ENCODE measurements at regions not wholly inside any gene's neighbourhood (a gene's known extent, or its start where the extent isn't known, plus 50 kb on each side); places are given as distances from the start of the nearest gene placed in this dataset.

- H4K20me1 ChIP-seq (ENCODE audit: low read depth, low read length), result no peaks in the 10 kb centered on the region
- peaks cover 6% of the 10 kb centered on the region; the same call in 1 of the 2 replicates for H3K9me3 ChIP-seq (ENCODE audit: insufficient read depth, low read length)
- H3K4me2 ChIP-seq (ENCODE audit: low read depth, low read length, poor library complexity, severe bottlenecking), result no peak overlapping the region
- no peaks in the 10 kb centered on the region for H3K9me2 ChIP-seq (replicated peaks; ENCODE audit: insufficient read depth, low read length)
- H3K4me3 ChIP-seq (ENCODE audit: insufficient read depth, low read length, poor library complexity, severe bottlenecking), result no peak overlapping the region
- H3K9ac ChIP-seq (ENCODE audit: low read length), result no peak overlapping the region
- H3K27me3 ChIP-seq (ENCODE audit: low read length), result no peaks in the 10 kb centered on the region
- no peaks in the 10 kb centered on the region for H3K36me3 ChIP-seq (ENCODE audit: low read length)
- no peak overlapping the region for H3K27ac ChIP-seq (ENCODE audit: low read depth, low read length)
- H3F3A ChIP-seq (ENCODE audit: insufficient read depth), result no peaks in the 10 kb centered on the region
- TF ChIP-seq CTCF (IDR thresholded peaks at IDR 0.05; ENCODE audit: insufficient read depth, low read length, poor library complexity, severe bottlenecking) (no peak), EZH2phosphoT487 (conservative IDR thresholded peaks at IDR 0.05; ENCODE audit: low read length) (no peak)
- H3K79me2 ChIP-seq (ENCODE audit: insufficient read depth, low read length), result no peaks in the 10 kb centered on the region
- no peak overlapping the region for H2AFZ ChIP-seq (ENCODE audit: low read depth, low read length, severe bottlenecking)
These were observed 57.7 kb upstream of the TNS3 start for GRCh38 chr7:47639495-47640110.

DNA sequence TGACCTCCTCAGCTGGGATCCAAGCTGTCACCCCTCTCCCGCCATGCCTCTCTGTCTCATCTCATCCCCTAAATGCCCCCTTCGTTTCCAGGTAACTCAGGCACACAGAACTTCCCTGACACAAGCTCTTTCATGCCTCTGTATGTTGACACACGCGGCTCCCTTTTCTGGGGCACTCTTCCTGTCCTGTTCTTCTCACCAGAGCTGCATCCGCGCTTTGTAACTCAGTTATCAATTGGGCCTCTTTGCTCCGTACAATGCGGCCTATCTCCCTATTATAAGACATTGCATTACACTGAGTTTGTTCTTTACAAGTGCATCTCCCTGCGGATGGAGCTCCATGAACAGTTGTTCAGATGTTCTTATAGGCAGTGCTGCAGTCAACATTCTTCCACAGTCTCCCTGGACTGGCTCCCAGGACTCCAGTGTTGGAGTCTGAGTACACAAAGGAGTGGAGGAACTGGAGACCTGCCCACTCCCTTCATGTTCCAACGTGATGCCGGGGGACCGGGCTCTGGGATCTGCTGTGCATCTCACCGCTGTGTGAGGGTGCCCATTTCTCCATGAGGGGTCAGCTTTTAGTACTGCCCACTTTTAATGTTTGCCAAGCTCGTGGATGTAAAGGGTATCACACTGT, 56.9 kb upstream of the TNS3 start:
- Histone ChIP-seq H3K79me2 (ENCODE audit: insufficient read depth, low read length) (no peaks in the 10 kb centered on the region), H3K36me3 (ENCODE audit: low read length) (no peaks in the 10 kb centered on the region), H3F3A (ENCODE audit: insufficient read depth) (no peaks in the 10 kb centered on the region), H3K9ac (ENCODE audit: low read length) (no peak overlapping the region), H3K27ac (ENCODE audit: low read depth, low read length) (no peak overlapping the region), H3K9me2 (replicated peaks; ENCODE audit: insufficient read depth, low read length) (no peaks in the 10 kb centered on the region), H4K20me1 (ENCODE audit: low read depth, low read length) (no peaks in the 10 kb centered on the region), H2AFZ (ENCODE audit: low read depth, low read length, severe bottlenecking) (no peak overlapping the region), H3K4me2 (ENCODE audit: low read depth, low read length, poor library complexity, severe bottlenecking) (no peak overlapping the region), H3K27me3 (ENCODE audit: low read length) (no peaks in the 10 kb centered on the region), H3K4me3 (ENCODE audit: insufficient read depth, low read length, poor library complexity, severe bottlenecking) (no peak overlapping the region), H3K9me3 (ENCODE audit: insufficient read depth, low read length) (peaks cover 3% of the 10 kb centered on the region; the same call in 1 of the 2 replicates)
- no peak for TF ChIP-seq EZH2phosphoT487 (conservative IDR thresholded peaks at IDR 0.05; ENCODE audit: low read length)
- TF ChIP-seq CTCF (IDR thresholded peaks at IDR 0.05; ENCODE audit: insufficient read depth, low read length, poor library complexity, severe bottlenecking), result no peak

DNA sequence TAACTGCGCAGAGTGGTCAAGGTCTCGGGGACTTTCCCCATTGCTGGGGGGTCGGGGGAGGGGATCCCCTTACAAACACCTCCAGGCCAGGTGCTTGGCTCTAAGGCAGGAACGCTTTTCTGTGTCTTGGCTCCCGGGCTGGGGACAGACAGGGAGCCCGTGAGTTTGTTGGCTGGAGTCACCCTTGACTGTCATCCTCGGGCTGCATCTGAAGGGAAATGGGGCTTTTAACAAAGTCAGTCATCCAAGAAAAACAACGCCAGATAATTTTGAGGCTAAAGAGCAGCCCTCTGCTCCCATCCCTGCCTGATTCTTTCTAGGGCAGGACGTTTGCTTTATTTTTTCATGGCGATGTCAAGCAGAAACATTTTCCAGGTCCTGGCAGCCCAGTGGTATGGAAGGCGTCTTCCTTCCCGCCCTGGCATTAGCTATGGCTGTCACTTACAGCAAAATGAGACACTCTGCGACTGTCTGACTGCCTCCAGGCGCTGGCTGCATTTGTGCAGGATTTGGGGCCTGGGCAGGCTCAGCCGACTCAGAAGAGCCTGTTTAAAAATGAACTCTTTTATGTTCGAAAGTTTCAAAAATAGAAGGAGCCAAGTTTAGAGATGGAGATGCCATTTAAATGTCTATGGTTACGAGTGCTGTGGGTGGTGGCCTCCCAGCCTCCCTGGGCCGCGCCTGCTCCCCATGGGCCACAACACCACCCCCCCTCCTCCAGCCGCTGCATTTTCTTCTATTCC, 54.7 kb upstream of the TNS3 start:
- Histone ChIP-seq H3K79me2 (ENCODE audit: insufficient read depth, low read length) (no peaks in the 10 kb centered on the region), H2AFZ (ENCODE audit: low read depth, low read length, severe bottlenecking) (peak overlapping the region; percentile 52), H3K27me3 (ENCODE audit: low read length) (no peaks in the 10 kb centered on the region), H3K9me3 (ENCODE audit: insufficient read depth, low read length) (no peaks in the 10 kb centered on the region), H3K27ac (ENCODE audit: low read depth, low read length) (0 out of 2 replicates have a peak overlapping the region, but pooled peaks have one; percentile 2), H3K9ac (ENCODE audit: low read length) (peak overlapping the region; percentile 22), H3K36me3 (ENCODE audit: low read length) (no peaks in the 10 kb centered on the region), H3F3A (ENCODE audit: insufficient read depth) (no peaks in the 10 kb centered on the region), H3K4me2 (ENCODE audit: low read depth, low read length, poor library complexity, severe bottlenecking) (peak overlapping the region; percentile 39), H3K9me2 (replicated peaks; ENCODE audit: insufficient read depth, low read length) (no peaks in the 10 kb centered on the region), H3K4me3 (ENCODE audit: insufficient read depth, low read length, poor library complexity, severe bottlenecking) (peak overlapping the region; percentile 10), H4K20me1 (ENCODE audit: low read depth, low read length) (no peaks in the 10 kb centered on the region)
- no peak for TF ChIP-seq EZH2phosphoT487 (conservative IDR thresholded peaks at IDR 0.05; ENCODE audit: low read length)

Data from SU-DHL-6 (cell line).